NCI-H82 treated with DMSO at 0.1 percent for 48 hours (cell line): ENCODE measurements at regions not wholly inside any gene's neighbourhood (a gene's known extent, or its start where the extent isn't known, plus 50 kb on each side); places are given as distances from the start of the nearest gene placed in this dataset.

Source experiments
- DNase-seq: peaks from one replicate; lab custom pipeline; 2025; ENCODE audit not compliant: unreplicated experiment; lab: John Stamatoyannopoulos, UW

DNA sequence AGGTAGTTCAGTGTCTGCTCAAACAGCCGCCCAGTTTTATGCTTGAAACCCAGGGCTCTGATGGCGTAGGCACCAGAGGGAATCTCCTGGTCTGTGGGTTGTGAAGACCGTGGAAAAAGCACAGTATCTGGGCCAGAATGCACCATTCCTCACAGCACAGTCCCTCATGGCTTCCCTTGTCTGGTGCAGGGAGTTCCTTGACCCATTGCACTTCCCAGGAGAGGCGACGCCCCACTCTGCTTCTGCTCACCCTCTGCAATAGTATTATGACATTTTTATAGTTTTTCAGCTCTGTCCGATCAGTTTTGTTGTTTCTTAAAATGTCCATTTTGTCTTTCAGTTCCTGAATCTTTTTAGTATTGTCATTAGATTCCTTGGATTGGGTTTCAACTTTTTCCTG lies 343.5 kb downstream of the EDEM1 start:
- DNase-seq = no peak

DNA sequence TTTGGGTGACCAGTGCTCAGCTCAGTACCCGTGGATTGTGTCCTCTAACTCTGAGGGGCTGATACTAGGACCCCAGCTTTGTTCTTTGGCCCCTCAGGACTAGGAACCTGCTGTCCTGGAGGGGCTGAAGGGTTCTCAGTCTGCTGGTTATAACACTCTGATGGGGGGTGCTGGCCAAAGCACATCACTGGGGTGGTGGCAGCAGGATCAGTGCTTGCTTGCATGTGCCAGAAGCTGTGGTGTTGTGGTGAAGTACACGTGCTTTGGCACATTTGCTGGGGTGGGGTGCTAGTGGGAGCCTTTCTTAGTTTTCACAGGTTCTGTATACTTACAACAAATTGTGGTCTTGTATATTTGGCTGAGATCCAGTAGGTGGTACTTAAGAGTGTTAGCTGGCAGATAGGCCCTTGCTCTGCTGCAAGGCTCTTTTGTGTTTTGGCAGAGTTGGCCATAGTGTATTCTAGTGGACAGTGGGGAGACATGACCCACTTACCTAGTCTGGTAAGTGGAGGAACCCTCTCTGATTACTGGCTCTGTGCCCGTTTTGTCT lies 344.3 kb downstream of the EDEM1 start:
- DNase-seq = no peak

DNA sequence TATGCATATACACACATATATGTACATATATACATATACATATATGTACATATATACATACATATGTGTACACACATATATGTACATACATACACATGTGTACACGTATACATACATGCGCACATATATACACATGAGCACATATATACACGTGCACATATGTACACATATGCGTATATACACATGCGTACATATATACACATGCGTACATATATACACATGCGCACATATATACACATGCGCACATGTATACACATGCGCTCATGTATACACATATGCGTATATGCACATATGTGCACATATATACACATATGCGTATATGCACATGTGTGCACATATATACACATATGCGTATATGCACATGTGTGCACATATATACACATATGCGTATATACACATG lies 353.0 kb downstream of the EDEM1 start:
- no peak for DNase-seq

DNA sequence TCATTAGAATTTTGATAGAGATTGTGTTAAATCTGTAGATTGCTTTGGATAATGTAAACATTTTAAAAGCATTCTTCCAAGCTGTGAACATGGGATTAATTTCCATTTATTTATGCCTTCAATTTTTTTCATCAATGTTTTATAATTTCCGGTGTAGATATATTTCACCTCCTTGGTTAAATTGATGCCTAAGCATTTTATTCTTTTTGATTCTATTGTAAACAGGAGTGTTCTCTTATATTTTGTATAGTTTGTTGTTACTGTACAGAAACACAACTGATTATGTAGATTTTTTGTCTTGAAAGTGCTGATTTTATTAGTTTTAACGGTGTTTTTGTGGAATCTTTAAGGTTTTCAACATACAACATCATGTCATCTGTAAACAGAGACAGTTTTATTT lies 355.0 kb downstream of the EDEM1 start:
- no peak for DNase-seq

DNA sequence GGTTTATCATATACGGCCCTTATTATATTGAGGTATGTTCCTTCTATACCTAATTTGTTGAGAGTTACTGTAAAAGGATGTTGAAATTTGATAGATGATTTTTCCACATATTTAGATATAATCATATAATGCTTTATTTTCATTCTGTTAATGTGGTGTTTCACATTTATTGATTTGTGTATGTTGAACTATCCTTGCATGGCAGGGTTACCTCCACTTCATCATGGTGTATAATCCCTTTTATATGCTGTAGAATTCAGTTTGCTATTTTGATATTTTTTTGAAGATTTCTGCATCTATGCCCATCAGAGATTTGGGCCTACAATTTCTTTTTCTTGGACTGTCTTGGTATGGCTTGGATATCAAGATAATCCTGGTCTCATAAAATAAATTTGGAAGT lies 355.5 kb downstream of the EDEM1 start:
- no peak for DNase-seq

DNA sequence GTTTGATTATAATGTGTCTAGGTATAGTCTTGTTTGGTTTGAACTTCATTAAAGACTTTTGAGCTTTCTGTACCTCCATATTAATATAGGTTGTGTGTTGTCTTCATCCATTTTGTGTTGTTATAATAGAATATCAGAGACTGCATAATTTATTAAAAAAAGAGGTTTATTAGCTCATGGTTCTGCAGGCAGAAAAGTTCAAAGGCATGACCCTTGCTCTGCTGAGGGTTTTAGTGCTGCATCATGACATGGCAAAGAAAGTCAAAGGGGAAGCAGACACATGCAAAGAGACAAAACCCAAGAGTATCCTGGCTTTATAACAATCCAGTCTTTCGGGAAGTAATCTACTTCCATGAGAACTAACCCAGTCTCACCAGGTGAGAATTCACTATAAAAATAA lies 358.2 kb downstream of the EDEM1 start:
- DNase-seq = no peak

DNA sequence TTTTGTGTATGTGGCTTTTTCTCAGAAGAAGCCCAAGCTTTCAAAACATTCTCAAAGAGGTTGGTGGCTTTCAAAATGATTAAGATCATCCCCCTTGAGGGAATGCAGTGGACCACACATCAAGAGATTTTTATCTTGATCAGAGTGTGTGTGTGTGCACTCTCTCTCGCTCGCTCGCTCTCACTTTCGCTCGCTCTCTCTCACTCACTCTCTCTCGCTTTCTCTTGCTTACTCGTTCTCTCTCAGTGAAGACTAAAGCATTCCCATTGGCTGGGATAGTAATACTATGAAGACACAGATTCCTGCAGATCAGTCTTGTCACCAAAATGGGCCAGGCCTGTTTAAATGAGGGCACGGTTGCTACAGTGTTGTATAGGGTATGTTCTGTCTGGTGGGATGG lies 365.7 kb downstream of the EDEM1 start:
- DNase-seq = no peak

DNA sequence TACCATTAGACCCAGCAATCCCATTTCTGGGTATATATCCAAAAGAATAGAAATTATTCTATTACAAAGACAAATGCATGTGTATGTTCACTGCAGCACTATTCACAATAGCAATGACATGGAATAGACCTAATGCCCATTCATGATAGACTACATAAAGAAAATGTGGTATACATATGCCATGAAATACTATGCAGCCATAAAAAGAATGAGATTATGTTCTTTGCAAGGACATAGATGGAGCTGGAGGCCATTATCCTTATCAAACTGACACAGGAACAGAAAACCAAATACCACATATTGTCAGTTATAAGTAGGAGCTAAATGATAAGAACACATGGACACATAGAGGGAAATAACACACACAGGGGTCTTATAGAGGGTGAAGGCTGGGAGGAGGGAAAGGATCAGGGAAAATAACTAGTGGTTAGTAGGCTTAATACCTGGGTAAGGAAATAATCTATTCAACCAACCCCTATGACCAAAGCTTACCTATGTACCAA lies 366.8 kb downstream of the EDEM1 start:
- no peak for DNase-seq

DNA sequence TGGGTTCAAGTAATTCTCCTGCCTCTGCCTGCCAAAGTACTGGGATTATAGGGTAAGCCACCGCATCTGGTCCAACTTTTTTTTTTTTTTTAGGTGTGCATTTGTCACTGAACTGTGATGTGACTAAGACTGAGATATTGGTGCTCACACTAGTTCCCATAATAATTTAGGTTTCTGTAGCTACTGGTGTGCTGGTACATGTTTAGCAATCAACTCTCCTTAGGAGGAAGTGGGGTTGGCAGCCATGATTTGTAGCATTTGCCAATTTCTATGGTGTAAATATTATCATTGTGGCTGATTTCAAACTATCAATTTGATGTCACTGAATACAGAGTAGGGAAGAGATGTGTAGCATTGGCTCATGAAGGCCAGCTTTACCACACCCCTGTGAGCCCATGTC lies 372.7 kb downstream of the EDEM1 start:
- no peak for DNase-seq

DNA sequence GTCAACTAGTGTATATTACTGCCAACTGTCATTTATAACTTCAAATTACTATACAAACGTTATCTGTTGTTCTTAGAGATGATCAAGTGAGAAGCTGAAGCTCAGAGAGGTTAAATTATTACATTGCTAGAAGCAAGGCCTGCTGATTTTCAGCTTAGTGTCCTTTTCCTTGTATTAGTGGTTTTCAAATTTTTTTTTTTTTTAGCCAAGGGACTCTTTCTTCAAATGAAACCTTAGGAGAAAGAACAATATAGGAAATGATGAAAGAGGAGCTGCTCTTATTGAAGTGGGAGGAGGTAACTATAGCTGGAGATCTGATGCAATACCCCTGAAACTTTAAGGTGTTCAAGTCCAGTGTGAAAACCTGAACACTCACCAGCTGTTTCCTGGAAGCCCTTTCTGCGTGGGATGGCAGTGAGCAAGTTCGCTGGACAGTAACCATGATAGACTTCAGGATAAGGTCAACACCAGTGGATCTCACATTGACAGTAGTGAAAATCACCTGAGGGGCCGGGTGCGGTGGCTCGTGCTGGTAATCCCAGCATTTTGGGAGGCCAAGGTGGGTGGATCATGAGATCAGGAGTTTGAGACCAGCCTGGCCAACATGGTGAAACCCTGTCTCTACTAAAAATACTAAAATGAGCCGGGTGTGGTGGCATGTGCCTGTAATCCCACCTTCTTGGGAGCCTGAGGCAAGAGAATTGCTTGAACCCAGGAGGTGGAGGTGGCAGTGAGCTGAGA lies 376.2 kb downstream of the EDEM1 start:
- no peak for DNase-seq

DNA sequence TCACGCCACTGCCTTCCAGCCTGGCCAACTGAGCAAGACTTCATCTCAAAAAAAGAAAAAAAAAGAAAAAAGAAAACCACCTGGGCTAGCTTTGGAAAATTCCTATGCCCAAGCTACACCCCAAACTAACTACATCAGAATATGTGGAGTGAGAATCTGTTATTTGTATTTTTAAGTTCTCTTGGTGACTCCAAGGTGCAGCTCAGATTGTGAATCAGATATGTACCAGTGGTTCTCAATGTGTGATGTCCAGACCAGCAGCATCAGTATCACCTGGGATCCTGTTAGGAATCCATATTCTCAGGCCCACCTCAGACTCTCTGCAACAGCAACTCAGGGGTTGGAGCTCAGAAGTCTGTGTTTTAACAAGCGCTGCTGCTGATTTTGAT lies 376.8 kb downstream of the EDEM1 start:
- no peak for DNase-seq

DNA sequence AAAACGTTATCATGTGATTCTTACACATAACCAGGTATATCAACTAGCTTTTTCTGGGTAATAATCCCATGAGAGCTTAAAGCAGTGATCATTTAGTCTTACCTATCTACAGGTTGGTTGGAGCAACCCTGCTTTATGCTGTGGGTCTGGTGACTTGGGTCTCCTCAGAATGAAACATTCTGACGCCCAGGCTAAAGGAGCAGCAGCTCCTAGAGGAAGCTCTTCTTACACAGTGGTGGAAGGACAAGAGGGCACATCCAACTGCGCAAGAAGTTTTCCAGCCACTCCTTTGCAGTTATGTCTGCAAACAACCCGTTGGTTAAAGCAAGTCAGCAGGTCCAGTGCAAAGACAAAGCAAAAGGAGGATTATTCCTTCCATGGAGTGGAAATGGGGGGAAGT lies 377.5 kb downstream of the EDEM1 start:
- no peak for DNase-seq

DNA sequence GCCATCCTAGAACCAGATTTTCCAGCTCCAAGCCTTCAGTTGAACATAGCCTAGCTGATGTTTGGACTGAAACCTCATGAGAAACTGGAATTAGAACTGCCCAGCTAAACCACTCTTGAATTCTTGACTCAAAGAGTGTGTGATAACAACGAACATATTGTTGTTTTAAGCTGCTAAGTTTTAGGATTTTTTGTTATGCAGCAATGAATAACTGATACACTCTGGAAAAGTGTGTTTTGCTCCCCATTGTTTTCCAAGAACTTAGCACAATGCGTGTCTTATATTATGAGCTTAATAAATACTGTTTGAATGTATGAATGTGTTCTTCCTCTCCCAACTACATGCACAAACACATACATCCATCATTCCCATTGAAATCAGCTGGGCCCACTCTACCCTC lies 379.6 kb downstream of the EDEM1 start:
- DNase-seq = no peak

DNA sequence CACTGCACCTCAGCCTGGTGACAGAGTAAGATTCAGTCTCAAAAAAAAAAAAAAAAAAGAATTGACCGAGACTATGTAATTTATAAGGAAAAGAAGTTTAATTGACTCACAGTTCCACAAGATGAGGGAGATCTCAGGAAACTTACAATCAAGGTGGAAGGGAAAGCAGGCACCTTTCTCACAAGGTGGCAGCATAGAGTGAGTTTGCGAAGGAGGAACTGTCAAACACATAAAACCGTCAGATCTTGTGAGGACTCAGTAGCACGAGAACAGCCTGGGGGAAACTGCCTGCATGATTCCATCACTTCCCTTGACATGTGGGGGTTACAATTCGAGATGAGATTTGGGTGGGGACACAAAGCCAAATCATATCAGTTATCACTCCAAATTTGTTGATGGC lies 380.9 kb downstream of the EDEM1 start:
- no peak for DNase-seq

DNA sequence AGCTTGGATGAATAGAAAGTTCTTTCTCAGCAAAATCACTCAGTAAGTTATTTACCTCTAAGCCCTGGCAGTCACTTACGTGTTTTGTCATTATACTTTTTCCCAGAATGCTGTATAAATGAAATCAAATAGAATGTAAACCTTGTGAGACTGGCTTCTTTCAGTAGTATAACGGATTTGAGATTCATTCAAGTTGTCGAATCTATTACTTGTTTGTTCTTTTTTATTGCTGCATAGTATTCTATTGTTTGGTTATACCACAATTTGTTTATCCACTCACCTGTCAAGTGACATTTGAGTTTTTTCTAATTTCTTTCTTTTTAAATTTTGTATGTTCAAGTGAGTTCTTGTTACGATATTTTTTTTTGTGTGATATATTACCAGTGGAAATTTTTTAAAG lies 381.6 kb downstream of the EDEM1 start:
- no peak for DNase-seq

DNA sequence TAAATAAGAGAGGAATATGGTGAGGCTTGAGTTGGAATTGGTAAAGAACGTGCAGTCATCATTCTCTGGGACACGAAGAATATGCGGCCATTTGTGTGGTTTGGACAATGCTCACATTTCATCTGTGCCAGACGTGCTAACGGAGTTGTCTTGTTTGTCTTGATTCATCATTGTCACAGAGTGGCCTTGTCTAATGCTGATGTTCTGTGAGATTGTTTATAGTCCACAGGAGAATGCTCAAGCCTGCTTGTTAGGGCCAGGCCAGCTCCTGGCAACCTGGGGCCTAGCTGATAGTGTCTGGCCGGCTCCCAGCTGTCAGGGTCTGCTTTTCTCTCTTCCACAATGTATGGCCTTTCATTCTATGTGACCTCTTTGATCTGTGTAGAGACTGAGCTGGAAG lies 384.7 kb downstream of the EDEM1 start:
- no peak for DNase-seq

DNA sequence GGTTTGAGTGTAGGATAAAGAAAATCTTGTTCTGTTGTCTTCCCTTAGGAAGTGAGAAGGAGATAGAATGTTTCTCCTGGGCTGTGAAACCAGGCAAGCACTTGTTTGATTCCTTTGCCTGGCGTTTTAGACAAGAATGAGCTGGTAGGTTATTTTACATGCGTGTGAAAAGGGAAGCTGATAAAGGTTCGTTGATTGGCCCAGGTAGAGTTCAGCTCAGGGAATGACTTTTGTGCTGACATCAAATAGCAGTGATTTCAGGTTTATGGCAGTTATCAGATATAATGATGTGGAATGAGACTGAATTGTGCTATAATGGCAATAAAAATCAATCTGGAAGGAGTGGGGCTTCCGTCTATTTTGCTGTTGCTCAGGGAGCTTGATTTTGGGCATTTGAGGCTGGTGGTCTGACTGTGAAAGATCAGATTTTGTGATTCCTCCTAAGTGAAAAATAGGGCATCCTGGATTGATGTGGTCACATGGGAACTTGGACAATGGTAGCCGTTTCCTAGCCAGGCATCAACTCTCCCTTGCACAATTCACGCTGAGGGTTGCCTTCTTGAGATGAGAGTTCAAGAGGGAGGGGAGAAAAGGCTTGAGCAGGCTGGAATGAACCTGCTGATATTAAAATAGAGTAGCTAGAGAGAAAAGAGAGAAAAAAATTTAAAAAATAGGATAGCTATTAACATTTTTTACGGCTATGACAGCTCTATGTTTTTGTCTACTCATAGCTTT lies 388.9 kb downstream of the EDEM1 start:
- no peak for DNase-seq

DNA sequence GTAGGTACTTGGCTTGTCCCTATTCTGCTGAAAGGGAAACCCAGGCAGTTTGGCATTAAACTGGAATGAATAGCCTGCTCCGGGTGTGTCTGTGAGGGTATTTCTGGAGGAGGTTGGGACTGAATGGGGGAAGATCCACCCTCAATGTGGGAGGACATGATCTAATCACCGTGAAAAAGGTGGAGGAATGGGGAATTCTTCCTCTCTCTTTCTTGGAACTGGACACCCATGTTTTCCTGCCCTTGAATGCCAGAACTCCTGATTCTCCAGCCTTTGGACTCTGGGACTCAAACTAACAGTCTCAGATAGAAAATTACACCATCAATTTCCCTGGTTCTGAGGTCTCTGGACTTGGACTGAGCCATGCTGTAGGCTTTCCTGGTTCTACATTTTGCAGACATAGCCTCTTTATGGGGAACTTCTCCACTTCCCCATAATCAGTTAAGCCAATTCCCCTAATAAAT lies 391.7 kb downstream of the EDEM1 start:
- no peak for DNase-seq

DNA sequence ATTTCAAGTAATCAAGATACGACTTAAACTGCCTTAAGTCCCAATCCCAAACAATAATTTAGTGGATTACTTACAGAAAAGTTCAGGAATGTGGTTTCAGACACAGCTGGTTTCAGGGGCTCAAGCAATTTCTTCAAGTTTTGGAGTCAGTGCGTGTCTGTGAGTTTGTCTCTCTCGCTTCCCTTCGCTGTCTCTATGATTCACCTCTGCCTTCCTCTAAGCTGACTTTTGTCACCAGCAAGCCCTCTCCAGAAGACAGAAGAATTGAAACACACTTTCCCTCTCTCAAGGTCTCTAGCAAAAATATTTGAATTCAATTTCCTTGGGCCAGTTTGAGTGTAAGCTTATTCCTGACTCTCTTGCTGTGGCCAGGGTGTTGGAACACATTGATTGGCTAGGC lies 392.4 kb downstream of the EDEM1 start:
- DNase-seq = no peak

DNA sequence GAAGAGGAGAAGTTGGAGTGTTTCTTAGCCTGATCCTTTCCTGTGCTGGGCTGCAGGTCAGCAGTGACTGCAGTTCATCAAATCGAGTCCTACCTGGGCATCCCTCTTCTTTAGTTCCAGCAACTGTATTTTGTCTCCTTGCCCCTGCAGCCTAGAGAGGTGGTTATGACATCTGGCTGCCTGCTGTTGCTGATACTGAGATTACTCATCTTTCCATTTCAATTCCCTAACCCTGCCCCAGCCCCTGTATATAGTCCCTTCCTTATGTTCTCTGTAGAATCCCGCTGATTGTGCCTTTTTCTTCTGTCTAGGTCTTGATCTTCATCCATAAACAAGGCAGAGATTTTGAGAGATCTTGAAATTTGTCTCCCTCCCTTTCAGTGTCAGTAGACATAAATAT lies 393.3 kb downstream of the EDEM1 start:
- DNase-seq = no peak

DNA sequence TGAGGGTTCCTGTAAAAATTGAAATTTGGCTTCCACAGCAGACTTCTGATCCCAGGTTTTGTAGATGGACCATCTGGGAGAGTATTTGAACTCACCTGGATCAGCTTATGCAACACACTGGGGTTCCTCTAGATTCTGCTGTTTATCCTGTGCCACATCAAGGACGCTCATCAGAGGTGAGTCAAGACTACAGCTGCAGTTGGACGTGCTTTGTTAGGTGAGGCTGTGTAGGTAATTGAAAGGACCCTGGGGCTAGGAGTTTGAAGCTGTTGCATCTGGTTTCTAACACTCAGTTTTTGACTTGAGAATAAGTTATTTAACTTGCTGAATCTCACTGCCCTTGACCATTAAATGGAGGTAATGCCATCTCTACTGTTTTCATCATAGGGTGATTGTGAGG lies 394.2 kb downstream of the EDEM1 start:
- no peak for DNase-seq

DNA sequence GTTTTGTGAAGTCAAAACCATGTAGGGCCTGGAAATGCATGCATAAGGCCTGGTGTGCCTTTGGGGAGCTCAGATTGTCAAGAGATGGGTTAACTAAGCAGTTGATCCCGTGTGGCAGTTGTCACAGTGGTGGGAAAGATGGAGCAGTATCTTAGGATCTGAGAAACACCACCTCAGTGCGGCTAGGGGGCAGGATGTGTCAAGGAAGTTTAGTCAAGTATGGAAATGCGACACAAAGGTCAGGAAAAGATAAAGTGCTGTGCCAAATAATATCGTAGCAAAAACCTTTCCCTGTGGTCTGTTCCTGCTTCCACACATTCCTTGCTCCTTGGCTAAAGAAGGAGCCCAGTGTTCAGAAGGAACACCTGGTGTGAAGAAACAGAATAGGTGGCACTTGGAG lies 396.4 kb downstream of the EDEM1 start:
- no peak for DNase-seq
